SK-N-MC (cell line): ENCODE measurements at regions not wholly inside any gene's neighbourhood (a gene's known extent, or its start where the extent isn't known, plus 50 kb on each side); places are given as distances from the start of the nearest gene placed in this dataset.

Source experiments
- DNase-seq: peaks from one replicate; pipeline ENCODE4 v3.0.0-alpha.2; 2011; ENCODE audit warnings: low read depth, low spot score
- H3K27ac ChIP-seq: fragments of 200-600 bp; sonication (generic); 2 replicates; pipeline ENCODE4 v1.5.1; 2016; ENCODE audit warnings: mixed run types
- H3K36me3 ChIP-seq: fragments of 200-600 bp; sonication (generic); 2 replicates; pipeline ENCODE4 v1.6.1; 2017; ENCODE audit warnings: antibody characterized with exemption, low read length, mixed read lengths; ENCODE audit not compliant: insufficient read depth
- H3K4me3 ChIP-seq: fragments of 200-600 bp; sonication (generic); 2 replicates; pipeline ENCODE4 v1.5.1; 2016
- H3K9ac ChIP-seq: fragments of 200-600 bp; sonication (generic); 2 replicates; pipeline ENCODE4 v1.8.0; 2017; ENCODE audit warnings: mixed run types, mixed read lengths; ENCODE audit not compliant: insufficient read length
- H3K9me3 ChIP-seq: fragments of 200-600 bp; sonication (generic); 2 replicates; pipeline ENCODE4 v1.6.1; 2017; ENCODE audit warnings: low read depth, mild to moderate bottlenecking, antibody characterized with exemption, low read length, moderate library complexity, mixed read lengths
- EZH2 ChIP-seq: fragments of 200-600 bp; sonication (generic); IDR thresholded peaks from one replicate; pipeline ENCODE4 v1.6.1; 2017; ENCODE audit warnings: antibody characterized with exemption
- FOXP2 ChIP-seq: optimal IDR thresholded peaks from 2 replicates; pipeline ENCODE3; 2011; ENCODE audit warnings: mild to moderate bottlenecking, moderate library complexity; ENCODE audit not compliant: insufficient read depth; ENCODE audit errors: extremely low read length, control extremely low read depth
- POLR2AphosphoS5 ChIP-seq: IDR thresholded peaks from 2 replicates; pipeline ENCODE4 v1.6.1; 2012; ENCODE audit warnings: mild to moderate bottlenecking, low read depth, low read length, borderline replicate concordance

DNA sequence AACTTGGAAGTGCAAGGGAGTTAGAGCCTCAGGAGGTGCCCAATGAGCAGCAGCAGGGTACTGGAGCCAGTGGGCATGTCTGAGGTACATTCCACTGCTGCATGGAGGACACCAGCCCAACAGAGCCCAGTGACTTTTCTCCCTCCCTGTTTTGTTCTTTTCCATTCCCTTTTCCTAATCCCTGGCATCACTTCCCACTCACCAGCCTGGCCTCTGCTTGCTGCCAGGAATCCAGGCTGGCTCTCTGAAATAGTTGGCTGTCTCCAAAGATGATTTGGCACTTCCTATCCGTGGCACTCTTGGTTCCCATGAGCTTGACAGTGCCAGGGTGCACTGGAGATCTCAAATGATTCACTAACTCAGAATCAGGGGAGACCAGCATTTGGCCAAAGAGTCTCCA lies 97.7 kb upstream of the ZPBP start:
- no peak for DNase-seq
- H3K9ac ChIP-seq, result no peak overlapping the region
- H3K36me3 ChIP-seq, result no peaks in the 10 kb centered on the region
- TF ChIP-seq POLR2AphosphoS5 (no peak), FOXP2 (no peak), EZH2 (no peak)
- no peaks in the 10 kb centered on the region for H3K9me3 ChIP-seq
- H3K4me3 ChIP-seq, result no peak overlapping the region
- no peak overlapping the region for H3K27ac ChIP-seq

DNA sequence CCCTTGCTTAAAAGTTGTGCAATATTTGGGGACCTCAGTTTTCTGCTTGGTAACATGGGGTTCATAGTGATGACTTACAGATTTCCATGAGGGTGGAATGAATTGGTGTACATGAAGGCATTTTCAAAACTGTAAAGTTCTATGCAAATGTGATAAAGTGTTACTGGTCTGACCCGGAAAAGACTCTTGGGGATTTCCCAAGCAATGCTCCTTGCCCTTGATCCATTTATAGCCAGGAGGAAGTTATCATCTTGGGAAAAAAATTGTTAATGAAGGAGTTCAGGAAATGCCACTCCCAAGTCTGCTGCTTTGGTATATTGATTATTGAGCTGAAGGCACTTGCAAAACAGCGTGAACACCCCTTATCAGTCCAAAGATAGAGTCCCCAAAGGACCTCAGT lies 96.3 kb upstream of the ZPBP start:
- TF ChIP-seq POLR2AphosphoS5, result no peak
- no peak for TF ChIP-seq FOXP2
- TF ChIP-seq EZH2, result no peak
- Histone ChIP-seq H3K4me3 (no peak overlapping the region), H3K27ac (no peak overlapping the region), H3K36me3 (no peaks in the 10 kb centered on the region), H3K9ac (no peak overlapping the region), H3K9me3 (no peaks in the 10 kb centered on the region)
- no peak for DNase-seq

DNA sequence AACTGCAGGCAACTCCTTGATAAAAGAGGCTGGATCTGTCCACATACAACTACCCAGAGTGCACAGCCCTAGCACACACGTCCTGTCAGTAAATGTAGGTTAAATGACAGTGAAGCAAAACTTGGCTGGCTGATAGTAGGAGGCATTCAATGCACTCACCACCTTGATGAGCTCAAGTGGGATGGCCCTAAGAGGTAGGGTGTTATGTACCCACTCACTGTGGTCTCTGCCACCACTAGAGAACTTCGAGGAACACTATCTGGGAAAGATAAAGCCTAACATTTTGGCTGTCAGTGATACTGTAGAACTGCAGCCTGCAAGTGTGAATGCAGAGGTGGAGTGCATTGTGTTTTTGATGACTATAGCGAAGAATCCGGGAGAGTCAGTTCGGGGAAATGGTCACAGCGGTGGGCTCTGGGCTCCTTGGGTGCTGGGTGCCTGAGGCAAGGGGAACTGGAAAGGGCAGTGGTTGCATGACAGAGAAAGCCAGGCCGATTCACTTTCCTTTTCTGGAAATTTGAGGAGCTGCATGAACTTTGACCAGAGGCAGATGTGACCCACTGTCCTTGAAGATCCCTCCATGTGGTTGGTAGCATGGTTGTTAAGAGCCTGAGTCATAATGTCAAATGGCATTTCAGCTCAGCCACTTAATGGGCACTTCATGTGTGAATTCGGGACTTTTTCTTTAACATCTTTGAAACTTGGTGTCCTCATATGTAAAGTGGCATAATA lies 93.1 kb upstream of the ZPBP start:
- Histone ChIP-seq H3K27ac (no peak overlapping the region), H3K9ac (no peak overlapping the region), H3K4me3 (no peak overlapping the region), H3K36me3 (no peaks in the 10 kb centered on the region), H3K9me3 (no peaks in the 10 kb centered on the region)
- TF ChIP-seq FOXP2 (no peak), POLR2AphosphoS5 (no peak), EZH2 (no peak)
- no peak for DNase-seq

DNA sequence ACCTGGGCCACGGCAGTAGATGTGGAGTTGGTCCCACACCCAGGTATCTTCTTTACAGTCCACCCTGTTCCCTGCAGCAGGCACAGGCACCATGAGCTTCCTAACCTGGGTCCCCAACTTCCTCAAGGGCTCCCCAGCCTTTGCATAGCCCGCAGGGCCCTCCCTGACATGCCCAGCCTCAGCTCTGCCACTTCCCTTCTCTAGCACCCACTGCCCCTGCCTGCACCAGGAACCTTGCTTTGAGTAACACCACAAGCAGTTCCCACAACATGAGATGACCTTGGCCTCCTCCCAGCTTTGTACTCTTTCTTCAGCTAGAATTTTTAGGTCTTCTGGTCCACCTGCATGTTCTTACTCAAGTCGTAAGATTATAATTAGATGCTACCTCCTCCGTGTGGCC lies 92.2 kb upstream of the ZPBP start:
- H3K36me3 ChIP-seq, result no peaks in the 10 kb centered on the region
- no peak overlapping the region for H3K9ac ChIP-seq
- no peak overlapping the region for H3K27ac ChIP-seq
- TF ChIP-seq FOXP2 (no peak), EZH2 (no peak), POLR2AphosphoS5 (no peak)
- no peak for DNase-seq
- no peak overlapping the region for H3K4me3 ChIP-seq
- no peaks in the 10 kb centered on the region for H3K9me3 ChIP-seq

DNA sequence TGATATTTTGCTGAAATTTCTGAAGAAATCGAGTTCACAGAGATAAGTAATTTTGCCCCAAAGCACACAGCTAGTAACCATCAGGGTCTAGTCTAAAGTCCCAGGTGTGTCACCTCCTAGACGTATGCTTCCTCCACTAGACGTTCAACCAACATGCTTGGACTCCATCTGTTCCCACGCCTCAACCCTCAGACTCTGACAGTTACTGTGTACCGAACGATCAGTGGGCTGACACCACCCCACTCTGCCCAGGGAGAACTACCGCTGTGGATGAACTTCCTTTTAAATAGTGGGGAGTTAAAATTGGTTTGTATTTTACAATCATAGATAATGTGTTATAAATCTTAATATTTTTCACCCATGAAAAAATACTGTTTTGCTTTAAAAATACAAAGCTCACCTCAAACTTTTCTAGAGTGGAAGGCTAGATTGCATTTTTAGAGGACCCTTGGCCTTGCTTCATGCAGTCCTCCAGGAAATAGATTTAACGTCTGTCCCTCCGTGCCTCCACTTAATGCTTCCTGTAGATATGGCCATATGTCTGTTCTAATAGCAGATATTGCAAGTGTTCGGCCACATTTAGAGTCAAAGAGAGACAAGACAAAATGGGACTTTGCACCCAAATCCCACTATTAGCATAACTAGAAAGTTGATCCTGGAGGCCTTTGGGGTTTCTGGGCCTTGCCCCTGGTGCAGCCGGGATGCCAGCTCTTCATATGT lies 91.4 kb upstream of the ZPBP start:
- TF ChIP-seq FOXP2 (no peak), POLR2AphosphoS5 (no peak), EZH2 (no peak)
- H3K36me3 ChIP-seq, result no peaks in the 10 kb centered on the region
- no peak overlapping the region for H3K4me3 ChIP-seq
- no peak overlapping the region for H3K9ac ChIP-seq
- no peak for DNase-seq
- no peaks in the 10 kb centered on the region for H3K9me3 ChIP-seq
- H3K27ac ChIP-seq, result no peak overlapping the region

DNA sequence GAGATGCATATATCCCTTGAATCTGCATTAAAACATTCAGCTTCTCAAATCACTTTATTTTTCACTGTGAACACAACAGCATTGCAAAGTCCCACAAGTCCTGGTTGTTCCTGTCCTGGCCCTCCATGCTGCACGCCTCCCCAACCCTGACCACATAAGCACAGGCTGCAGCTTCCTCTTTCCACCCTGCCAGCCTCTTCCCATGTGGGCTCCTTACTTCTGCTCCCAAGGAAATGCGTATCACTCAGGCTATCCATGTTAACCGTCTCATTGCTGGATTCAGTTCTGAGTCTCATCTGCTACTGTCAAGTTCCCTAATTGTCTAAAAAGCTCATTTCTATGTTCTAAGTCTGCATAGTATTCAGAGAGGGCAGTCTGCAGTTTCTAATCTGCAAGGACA lies 89.7 kb upstream of the ZPBP start:
- no peak for DNase-seq
- H3K36me3 ChIP-seq, result no peaks in the 10 kb centered on the region
- H3K9ac ChIP-seq, result no peak overlapping the region
- H3K9me3 ChIP-seq, result no peaks in the 10 kb centered on the region
- no peak overlapping the region for H3K4me3 ChIP-seq
- TF ChIP-seq EZH2, result no peak
- TF ChIP-seq FOXP2, result no peak
- no peak for TF ChIP-seq POLR2AphosphoS5
- H3K27ac ChIP-seq, result no peak overlapping the region

DNA sequence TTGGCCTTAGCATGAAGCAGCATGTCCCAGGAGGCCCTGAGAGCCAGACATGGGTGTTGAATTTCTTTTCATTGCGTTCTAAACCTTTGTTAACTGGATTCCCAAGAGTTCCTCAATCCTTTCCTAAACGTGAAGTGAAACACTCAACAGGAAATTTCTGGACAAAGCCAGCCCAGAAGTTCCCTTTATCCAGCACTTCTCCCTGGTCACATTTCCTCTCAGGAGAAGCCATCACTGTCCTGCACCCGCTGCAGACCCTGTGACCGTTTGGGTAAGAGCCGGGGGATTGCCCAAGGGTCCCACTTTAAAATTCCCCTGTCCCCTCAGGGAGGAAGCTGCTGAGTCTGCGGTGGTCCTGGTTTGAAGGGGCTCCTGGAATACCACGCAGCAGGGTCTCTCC lies 88.0 kb upstream of the ZPBP start:
- TF ChIP-seq EZH2 (no peak), POLR2AphosphoS5 (no peak), FOXP2 (no peak)

DNA sequence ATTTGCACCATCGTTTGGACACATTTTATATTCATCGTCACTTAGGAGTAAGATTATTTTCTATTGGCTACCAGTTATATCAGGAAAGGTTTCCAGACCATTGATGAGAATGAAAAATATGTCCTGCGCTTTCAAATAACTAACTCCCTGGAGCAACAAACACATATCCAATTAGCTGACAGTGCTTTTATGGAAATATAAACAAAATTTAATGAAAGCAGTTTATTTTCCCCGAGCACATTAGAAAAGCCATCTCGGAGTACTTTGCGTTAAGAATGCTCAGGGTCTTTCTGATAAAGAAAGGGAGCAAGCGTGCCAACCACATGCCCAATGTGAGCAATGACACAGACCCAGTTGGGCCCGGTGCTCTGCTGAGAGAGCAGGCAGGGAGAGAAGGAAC lies 85.1 kb upstream of the ZPBP start:
- no peak for DNase-seq
- H3K27ac ChIP-seq, result no peak overlapping the region
- H3K36me3 ChIP-seq, result no peaks in the 10 kb centered on the region
- TF ChIP-seq POLR2AphosphoS5, result no peak
- TF ChIP-seq EZH2, result no peak
- TF ChIP-seq FOXP2, result no peak
- H3K4me3 ChIP-seq, result no peak overlapping the region
- no peak overlapping the region for H3K9ac ChIP-seq
- no peaks in the 10 kb centered on the region for H3K9me3 ChIP-seq

More for the DNA sequence above, 88.0 kb upstream of the ZPBP start:
- no peak for DNase-seq
- no peak overlapping the region for H3K4me3 ChIP-seq
- H3K9me3 ChIP-seq, result no peaks in the 10 kb centered on the region
- H3K36me3 ChIP-seq, result no peaks in the 10 kb centered on the region
- H3K27ac ChIP-seq, result no peak overlapping the region
- H3K9ac ChIP-seq, result no peak overlapping the region

DNA sequence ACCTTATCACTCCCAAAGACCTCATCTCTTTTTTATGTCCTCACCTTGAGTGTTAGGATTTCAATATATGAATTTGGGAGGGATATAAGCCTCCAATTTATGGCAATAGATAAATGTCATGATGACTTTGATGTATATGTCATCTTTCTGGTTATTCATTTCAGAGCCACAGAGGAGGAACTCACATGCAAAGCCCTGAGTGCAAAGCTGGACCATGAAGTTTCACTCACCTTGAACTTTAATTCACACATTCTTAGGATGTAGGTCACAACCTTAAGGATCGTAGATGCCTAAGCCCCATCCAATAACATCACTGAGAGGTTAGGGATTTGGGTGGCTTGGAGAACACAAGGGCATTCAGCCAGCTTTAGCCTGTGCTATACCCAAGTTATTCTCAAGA lies 81.9 kb upstream of the ZPBP start:
- no peak overlapping the region for H3K9ac ChIP-seq

More for the DNA sequence above, 81.9 kb upstream of the ZPBP start:
- Histone ChIP-seq H3K4me3 (no peak overlapping the region), H3K36me3 (no peaks in the 10 kb centered on the region), H3K9me3 (no peaks in the 10 kb centered on the region), H3K27ac (no peak overlapping the region)
- TF ChIP-seq EZH2, result no peak
- no peak for TF ChIP-seq FOXP2
- no peak for TF ChIP-seq POLR2AphosphoS5
- DNase-seq, result no peak
